Dedifferentiated amniotic fluid mesenchymal stem cell (primary cell): ENCODE measurements at regions not wholly inside any gene's neighbourhood (a gene's known extent, or its start where the extent isn't known, plus 50 kb on each side); places are given as distances from the start of the nearest gene placed in this dataset.

Experiments used
- DNase-seq: peaks from one replicate; pipeline ENCODE4 v3.0.0-alpha.2; 2016; ENCODE audit errors: extremely low spot score

DNA sequence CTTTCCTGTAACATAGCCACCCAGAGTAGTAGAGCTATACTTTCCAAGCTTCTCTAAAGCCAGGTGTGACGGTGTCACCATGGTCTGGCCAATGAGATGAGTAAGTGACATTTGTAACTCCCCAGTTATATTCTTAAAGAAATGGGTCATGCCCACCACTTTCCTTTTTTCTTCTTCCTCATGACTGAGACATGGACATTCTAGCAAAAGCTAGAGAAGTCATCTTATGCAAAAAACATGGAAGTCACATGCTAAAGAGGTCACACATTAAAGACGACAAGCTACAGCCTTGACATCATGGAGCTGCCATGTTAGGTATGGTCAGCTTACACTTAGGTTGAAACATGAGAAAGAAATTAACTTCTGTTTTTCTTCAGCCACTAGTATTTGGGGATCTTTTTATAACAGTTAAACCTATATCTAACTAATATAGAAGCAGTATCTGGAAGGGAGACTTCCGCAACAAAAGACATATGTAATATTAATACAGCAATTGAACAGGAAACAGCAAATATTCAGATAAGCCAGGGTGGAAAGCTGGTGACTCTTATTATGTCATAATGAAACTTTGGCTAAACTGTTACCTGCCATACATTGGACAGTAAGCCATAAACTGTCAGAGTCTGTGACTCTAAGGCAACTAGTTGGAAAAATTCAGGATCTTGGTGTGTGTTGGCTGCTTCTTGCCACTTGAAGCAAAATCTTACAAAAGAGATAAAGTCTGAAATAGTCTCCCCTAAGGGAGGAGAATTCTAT, 54.7 kb upstream of the SNX2 start:
- DNase-seq, result no peak

GRCh38 chr5:122721127-122721526, 53.8 kb upstream of the SNX2 start:
- DNase-seq, result no peak

- no peak for DNase-seq
Observed at GRCh38 chr5:122722341-122722740, 52.5 kb upstream of the SNX2 start.

- peak; percentile 89 for DNase-seq
Observed at GRCh38 chr5:122723606-122724352, 51.1 kb upstream of the SNX2 start.
